Left lobe of liver (tissue), 2 donors: ENCODE measurements at regions not wholly inside any gene's neighbourhood (a gene's known extent, or its start where the extent isn't known, plus 50 kb on each side); places are given as distances from the start of the nearest gene placed in this dataset.

Experiments used
- ATAC-seq: fragments of 200-7000 bp; cut with Tn5 transposase; one replicate; pipeline ENCODE4 v1.9.1; 2020; ENCODE audit warnings: mild to moderate bottlenecking, moderate library complexity
- DNase-seq: peaks from one replicate; pipeline ENCODE4 v3.0.0-alpha.2; 2020; ENCODE audit warnings: low spot score
- donor health status: DM: no; HTN: no; CAD: no; lungs with moderate emphysema.
- donor health status: DM: no; HTN: yes; CAD: no.

GRCh38 chr18:28712796-28713425 lies 536.0 kb upstream of the CDH2 start:
- DNase-seq (no peak), ATAC-seq (no peak)

GRCh38 chr18:28712172-28712571 lies 535.2 kb upstream of the CDH2 start:
- DNase-seq (no peak), ATAC-seq (no peak)

- DNase-seq, result no peak
Measured at GRCh38 chr18:28711096-28711495, 534.2 kb upstream of the CDH2 start.

GRCh38 chr18:28707006-28707405 lies 530.1 kb upstream of the CDH2 start:
- no peak for ATAC-seq
- no peak for DNase-seq

More at GRCh38 chr18:28711096-28711495, 534.2 kb upstream of the CDH2 start:
- no peak for ATAC-seq

GRCh38 chr18:28706397-28706796 lies 529.5 kb upstream of the CDH2 start:
- no peak for DNase-seq
- no peak for ATAC-seq

GRCh38 chr18:28705482-28705881 lies 528.6 kb upstream of the CDH2 start:
- DNase-seq (no peak), ATAC-seq (no peak)

GRCh38 chr18:28692337-28692736 lies 515.4 kb upstream of the CDH2 start:
- ATAC-seq (no peak), DNase-seq (no peak)

GRCh38 chr18:28691496-28691840 lies 514.5 kb upstream of the CDH2 start:
- DNase-seq, result no peak
- ATAC-seq, result no peak

- no peak for DNase-seq
- ATAC-seq, result no peak
Measured at GRCh38 chr18:28690836-28691495, 514.0 kb upstream of the CDH2 start.

GRCh38 chr18:28690100-28690499 lies 513.2 kb upstream of the CDH2 start:
- no peak for DNase-seq
- ATAC-seq, result no peak

- DNase-seq (no peak), ATAC-seq (no peak)
Measured at GRCh38 chr18:28689588-28689987, 512.7 kb upstream of the CDH2 start.

GRCh38 chr18:28684746-28685355 lies 507.9 kb upstream of the CDH2 start:
- ATAC-seq (no peak), DNase-seq (no peak)

GRCh38 chr18:28682912-28683311 lies 506.0 kb upstream of the CDH2 start:
- DNase-seq (no peak), ATAC-seq (no peak)

- DNase-seq (no peak), ATAC-seq (no peak)
Measured at GRCh38 chr18:28669165-28669564, 492.2 kb upstream of the CDH2 start.

- no peak for DNase-seq
- ATAC-seq, result no peak
Measured at GRCh38 chr18:28666216-28666615, 489.3 kb upstream of the CDH2 start.

- no peak for ATAC-seq
- no peak for DNase-seq
Measured at GRCh38 chr18:28657961-28658360, 481.0 kb upstream of the CDH2 start.

GRCh38 chr18:28652654-28653053 lies 475.7 kb upstream of the CDH2 start:
- no peak for DNase-seq
- ATAC-seq, result no peak

GRCh38 chr18:28651298-28651697 lies 474.4 kb upstream of the CDH2 start:
- ATAC-seq (no peak), DNase-seq (no peak)

GRCh38 chr18:28650860-28651259 lies 473.9 kb upstream of the CDH2 start:
- DNase-seq (no peak), ATAC-seq (no peak)

GRCh38 chr18:28647961-28648360 lies 471.0 kb upstream of the CDH2 start:
- no peak for DNase-seq
- ATAC-seq, result no peak

- DNase-seq, result no peak
- no peak for ATAC-seq
Measured at GRCh38 chr18:28637897-28638296, 461.0 kb upstream of the CDH2 start.

- ATAC-seq (no peak), DNase-seq (no peak)
Measured at GRCh38 chr18:28635530-28635929, 458.6 kb upstream of the CDH2 start.

- ATAC-seq (no peak), DNase-seq (no peak)
Measured at GRCh38 chr18:28626756-28627155, 449.8 kb upstream of the CDH2 start.
